Germinal center (tissue), 1 donor: ENCODE measurements at regions not wholly inside any gene's neighbourhood (a gene's known extent, or its start where the extent isn't known, plus 50 kb on each side); places are given as distances from the start of the nearest gene placed in this dataset.

ENCODE experiments used
- DNase-seq: peaks from one replicate; pipeline ENCODE4 v3.0.0; 2012; ENCODE audit warnings: mixed read lengths, low spot score

DNA sequence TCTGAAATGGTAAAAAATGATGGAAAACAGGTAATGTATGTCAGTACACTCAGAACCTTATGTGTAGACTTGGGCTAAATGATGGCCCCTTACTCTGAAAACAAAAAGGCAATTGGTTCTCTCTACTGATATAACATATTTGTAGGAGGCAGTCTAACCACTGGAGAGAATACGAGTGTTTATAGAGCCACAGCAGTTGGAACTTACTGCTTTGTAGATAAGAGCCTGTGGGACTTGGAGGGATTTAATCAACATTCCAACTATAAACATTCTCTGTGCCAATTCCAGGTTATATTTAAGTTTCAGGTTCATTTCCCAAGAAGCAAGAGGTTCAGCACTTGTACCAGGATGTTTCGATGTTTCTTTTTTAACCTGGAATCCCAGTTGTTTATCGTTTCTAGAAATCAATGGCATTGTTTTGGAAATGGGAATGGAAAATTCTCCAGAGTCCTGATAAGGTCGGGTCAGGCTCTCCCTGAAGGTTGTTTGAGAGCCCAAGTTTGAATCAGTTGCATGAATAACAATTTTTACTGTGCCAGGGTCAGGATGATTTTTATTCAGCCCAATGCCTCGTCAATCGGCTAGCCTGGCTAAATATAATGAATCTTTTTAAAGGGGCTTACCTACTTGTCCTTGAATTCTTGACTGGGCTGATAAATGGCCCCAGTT, 278.4 kb upstream of the FAM98A start:
- no peak for DNase-seq

DNA sequence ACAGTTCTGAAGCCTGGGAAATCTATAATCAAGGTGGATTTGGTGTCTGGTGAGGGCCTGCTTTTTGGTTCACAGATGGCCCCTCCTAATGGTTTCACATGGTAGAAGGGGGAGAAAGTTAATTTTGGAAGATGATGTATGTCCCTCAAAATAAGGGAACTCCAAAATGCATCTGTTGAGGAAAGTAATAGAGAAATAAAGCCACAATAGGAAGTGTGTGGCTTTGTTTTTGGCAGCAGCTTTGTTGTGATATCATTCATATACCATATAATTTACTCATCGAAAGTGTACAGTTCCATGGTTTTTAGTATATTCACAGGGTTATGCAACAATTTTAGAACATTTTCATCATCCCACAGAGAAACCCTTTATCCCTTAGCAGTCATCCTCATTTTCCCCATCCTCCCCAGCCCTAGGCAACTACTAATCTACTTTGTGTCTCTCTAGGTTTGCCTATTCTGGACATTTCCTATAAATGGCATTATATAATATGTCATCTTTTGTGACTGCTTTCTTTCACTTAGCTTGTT, 274.0 kb upstream of the FAM98A start:
- no peak for DNase-seq

DNA sequence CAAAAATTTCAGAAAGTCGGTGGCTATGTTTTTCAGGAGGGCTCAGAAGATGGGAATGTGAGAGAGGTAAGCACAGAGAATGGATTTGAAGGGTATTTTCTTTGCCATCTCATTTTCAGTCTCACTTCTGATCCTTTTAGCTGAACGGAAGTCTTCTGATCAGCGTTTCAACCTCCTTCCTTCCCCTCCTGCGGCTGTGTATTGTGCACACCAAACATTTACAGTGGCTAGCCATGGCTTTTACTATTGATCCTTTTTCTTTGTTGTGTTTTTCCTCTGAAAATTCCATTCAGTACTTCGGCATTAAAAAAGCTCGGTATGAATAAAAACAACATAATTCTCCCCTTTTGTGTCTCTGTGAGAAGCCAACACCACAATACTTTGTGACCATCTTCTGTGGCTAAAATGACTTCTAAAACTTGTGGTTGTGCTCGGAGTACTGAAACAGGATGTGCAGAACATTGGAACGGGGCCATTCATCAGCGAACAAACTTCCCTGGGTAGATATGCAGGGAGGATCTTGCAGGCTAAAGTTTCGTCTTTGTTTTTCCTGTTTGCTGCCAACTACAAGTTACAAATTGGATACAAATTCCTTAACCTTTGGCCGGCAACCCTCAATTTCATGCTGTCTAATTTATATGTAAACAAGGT, 260.8 kb upstream of the FAM98A start:
- no peak for DNase-seq

DNA sequence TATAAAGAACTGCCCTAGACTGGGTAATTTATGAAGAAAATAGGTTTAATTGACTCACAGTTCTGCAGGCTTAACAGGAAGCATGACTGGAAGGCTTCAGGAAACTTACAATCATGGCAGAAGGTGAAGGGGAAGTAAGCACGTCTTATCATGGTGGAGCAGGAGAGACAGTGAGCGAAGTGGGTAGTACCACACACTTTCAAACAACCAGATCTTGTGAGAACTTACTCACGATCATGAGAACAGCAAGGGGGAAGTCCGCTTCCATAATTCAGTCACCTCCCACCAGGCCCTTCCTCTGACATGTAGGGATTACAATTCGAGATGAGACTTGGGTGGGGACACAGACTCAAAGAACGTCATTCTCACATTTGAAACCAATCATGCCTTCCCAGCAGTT, 260.1 kb upstream of the FAM98A start:
- DNase-seq = no peak

DNA sequence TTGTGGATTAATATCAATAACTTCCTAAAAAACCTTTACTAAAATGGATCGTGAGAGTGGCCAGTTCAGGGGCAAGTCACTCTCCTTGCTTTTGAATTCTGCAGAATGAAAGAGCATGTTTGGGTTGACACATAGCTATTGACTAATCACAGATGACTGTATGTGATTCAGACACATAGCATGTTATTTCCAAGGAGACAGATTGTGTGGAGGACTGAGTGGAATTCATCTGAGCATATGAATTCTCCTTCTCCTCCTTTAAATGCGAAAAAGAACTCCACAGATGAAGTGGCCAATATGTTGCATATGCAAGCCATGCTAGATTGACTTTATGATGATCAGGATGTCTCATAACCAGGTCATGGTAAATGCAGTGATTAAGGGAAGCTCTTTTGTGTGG, 249.4 kb upstream of the FAM98A start:
- no peak for DNase-seq

DNA sequence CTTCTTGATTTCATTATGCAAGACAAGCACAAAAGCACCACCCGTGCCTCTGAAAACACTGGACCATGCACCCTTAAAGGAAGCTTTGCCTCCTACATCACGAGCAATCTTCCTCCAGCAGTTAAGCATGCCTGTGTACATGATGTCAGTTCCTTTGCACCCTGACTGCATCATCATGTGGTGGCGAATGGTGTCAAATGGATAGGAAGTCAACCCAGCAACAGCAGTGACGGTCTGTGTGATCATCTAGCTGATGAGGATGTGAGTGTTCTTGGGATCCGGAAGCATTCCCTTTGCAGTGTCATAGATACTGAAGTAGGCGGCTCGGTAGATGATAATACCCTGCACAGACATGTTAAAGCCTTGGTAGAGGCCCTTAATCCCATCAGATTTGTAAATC, 240.7 kb upstream of the FAM98A start:
- DNase-seq = no peak

DNA sequence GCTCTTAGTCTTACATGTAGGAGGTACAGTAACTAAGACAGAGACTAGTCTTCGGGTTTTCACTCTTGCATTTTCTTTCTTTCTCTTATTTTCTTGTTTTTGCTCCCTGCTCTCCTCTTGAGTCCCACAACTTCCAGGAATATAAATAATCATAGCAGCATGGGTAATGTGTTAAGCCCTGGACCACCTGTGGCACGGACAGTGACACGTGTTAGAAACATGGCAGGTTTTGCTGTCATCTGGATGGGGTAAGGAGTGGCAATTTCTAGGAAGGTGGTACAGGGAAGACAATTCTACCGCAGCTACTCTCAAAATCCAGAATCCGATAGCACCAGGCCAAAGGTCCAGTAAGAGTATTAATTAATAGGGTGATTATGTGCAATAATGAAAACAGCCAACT, 237.5 kb upstream of the FAM98A start:
- DNase-seq = no peak

DNA sequence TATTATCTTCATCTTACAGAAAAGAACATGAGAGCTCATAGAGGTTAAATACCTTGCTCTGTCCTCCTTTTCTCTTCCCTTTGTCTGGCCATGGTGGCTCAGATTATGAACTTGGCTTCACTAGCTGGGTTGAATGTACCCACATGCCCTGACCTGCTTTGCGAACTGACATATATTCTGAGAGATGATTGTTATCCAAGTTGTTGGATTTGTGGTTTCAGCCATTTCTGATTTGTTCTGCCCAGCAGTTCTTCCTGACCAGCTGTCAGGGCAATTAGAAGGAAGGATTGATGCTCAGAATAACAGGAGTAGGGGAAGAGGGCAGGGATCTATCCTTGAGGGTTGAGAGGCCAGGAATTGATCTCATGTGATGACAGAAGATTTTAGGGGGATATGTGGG, 236.8 kb upstream of the FAM98A start:
- DNase-seq = no peak

DNA sequence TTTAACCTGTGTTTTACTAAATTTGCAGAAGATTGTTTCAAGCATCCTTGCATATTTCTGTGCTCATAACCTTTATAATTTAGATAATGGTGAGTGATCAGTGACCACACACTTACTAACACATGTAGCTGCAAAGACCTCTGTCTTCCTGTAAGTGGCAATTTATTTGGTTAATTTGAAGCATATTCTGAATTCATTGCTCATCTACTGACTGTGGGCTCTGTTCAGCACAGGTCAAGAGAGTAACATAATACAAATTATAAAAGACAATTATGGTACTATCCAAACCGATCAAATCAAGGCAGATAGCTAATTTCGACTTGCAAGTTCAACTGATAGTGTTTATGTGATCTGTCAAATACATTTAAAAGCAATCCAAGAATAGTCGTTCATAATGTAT, 223.9 kb upstream of the FAM98A start:
- no peak for DNase-seq

DNA sequence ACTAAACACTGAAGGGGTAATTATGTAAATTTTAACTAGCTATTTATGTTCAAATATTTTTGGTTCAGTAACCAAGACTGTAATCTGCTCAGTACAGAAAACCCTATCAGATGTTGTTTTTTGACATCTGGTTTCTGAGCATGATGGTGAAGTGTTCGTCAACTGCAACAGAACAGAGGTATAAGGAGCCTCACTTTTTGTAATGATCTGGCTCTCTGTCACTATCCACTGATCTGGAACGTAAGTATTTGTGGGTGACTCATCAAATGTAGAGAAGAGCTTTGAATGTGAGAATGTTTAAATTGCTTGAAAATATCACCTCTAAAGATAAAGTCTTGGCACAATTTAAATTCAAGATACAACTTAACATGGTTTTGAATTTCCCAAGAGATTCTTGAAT, 213.6 kb upstream of the FAM98A start:
- DNase-seq = no peak

DNA sequence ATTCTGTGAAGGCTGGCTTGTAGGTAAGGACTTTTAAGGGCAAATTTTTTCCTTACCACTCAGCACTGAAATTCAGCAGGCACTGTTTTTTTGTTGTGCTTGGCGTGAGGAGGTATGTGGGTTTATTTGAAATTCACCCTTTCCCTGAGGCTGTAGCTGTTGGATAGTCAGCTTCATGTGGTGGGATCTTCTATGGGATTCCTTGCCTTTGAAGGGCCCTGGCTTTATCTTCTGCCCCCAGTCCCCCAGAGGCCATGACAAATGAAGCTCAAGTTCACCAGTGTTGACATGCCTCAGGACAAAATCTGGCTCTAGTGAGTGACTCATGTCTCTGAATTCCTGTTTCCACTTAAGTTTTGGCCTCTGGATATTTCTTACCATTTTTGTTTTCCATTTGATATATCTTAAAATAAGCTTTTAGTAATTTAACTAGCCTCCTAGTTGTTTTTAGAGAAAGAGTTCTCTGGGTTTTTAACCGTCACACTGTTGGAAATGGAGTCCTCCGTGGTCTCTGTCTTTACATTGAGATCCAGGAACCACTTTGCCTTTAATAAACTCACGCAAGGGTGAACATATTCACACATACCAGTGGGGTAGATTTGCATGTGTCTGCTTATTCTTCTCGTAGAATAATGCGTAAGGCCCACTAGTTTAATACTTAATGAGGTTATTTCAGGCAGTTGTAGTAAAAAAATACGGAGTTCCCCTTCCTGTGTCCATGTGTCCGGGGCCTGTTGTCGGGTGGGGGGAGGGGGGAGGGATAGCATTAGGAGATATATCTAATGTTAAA, 211.1 kb upstream of the FAM98A start:
- no peak for DNase-seq

DNA sequence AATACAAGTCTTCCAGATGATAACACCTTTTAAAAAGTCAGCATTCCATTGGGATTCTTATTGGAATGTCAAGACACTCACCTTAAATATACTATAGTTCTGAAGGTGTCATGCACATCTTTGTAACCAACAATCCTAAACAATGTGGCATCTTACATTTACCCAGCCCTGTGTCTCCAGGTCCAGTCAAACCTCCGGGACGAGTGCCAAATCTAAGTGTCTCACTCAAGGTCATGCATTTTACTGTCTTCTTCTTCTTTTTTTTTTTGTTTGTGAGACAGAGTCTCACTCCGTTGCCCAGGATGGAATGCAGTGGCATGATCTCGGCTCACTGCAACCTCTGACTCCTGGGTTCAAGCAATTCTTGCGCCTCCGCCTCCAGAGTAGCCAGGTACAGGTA, 206.9 kb upstream of the FAM98A start:
- DNase-seq = no peak

DNA sequence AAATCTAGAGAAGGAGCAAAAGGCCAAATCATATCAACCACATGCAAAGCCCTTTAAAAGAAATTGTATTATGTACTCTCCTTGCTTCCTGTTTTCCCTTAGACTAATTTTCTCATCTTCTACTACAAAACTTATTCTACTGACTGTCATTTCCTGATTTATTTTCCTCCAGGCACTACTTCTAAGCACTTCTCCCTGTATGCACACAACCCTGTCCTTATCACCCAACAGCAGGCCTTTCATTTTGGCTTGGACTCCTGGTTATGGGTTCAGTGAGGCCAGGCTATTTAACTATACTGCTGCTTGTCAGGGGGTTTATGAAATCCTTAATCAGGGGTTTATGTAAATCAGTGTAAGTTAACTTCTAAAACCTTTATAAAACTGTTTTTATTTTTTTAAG, 205.1 kb upstream of the FAM98A start:
- no peak for DNase-seq

DNA sequence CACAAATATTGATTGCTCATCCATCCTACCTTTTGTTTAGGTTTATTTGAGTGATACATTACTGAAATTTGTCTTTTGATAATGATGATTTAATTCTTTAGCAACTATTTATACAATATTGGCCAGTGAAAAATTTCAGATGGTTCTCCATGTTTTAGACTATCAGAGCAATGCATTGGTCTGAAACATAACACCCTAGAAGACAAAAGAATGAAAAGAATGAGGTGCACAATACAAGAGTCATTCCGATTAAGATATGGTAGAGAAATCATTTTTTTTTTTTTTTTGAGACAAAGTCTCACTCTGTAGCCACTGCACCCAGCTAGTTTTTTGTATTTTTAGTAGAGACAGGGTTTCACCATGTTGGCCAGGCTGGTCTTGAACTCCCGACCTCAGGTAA, 197.4 kb upstream of the FAM98A start:
- no peak for DNase-seq

DNA sequence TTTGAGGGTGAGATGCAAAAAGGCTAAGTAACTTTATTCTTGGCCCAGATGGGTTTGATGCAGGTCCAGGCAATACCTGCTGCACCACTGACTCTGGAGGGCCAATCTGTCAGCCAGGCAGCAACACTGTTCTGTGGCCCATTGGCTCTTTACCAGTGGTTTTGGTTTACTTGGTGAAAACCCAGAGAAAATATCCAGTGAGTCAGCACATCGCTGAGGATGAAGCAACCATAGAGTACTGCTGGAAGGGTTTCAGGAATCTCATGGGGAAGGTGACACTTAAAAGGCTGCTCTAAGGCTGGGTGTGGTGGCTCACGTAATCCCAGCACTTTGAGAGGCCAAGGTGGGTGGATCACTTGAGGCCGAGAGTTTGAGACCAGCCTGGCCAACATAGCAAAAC, 192.5 kb upstream of the FAM98A start:
- DNase-seq = no peak

DNA sequence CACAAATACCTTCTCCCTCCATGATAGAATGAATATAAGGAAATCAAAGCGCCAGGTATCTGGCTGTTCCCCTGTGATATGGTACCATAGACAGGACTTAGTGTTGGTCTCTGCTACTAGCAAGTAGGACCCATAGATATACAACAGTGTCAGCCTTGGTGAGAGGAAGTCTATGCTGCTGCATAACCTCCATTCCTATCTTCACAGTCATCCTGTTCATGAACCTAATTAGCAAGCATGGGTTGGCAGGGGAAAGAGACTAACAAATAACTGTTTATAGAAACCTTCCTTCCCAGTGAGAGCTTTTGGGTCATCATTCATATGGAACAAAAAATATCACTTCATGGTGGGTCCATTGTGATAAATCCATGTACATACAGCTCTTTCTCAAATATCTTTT, 188.9 kb upstream of the FAM98A start:
- DNase-seq = no peak

DNA sequence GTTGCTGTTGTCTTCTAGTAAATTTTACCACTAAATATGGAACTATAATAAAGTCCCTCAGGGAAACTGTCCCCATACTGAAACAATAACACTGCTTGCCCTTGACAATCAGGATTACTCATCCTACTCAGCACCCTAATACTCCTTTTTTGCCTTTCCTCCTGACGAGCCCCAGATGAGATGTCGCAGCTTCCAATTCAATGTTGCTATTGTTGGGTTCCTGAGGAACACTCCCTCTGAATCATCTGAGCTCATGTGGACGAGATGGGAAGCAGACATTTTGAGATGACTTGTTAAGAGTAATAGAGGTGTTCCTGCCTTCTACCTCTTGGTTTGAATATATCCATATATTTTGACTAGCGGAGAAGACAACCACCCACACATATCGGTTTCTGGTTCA, 187.8 kb upstream of the FAM98A start:
- DNase-seq = no peak

DNA sequence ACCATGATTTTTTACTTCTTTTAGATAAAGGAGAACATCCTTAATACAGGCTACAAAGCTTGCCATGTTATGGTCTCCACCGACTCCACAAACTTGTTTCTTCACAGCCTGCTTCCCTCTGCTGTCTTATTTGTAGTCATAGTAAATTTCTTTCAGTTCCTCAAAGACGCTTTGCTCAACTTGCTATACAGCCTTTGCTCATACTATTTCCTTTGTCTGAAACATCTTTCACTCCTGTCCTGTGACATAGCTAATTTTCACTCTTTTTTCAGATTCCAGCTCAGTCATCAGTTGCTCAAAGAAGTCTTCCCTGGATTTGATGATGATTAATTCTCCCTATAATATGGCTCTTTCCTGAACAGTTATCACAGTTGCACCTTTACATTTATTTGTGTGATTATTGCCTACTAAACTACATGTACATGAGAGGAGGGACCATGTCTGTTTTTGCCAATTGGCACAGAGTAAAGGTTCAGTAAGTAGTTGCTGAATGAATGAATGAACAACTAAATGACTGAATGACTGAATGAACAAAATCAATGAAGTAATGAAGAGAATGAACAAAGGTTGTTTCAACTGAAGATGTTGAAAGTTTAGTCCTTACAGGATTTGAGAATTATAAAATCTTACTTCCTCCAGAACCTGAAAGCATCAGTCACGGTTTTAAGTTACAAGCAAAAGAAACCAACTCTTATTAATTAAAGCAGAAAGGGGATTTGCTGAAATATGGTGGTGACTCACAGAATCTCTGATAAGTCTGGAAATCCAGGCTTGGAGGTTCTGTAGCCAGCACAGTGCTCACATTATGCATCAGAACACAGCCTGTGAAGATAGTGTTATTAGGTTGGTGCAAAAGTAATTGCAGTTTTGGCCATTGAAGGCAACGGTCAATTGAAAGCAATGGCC, 186.4 kb upstream of the FAM98A start:
- DNase-seq = no peak

DNA sequence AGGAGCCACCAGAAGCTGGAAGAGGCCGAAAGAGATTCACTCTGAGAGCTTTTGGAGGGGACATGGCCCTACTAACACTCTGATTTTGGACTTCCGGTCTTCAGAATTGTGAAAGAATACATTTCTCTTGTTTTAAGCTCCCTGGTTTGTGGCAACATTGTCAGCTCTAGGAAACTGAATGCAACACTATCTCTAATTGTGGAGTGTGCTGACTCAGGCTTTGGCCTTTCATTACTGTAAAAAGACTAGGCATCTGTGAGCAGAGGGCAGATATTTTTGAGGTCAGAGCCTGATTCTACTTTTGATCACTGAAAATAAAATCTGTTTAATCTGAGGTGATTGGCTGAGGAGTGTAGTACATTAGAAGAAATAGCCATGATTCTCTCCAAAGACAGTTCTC, 185.4 kb upstream of the FAM98A start:
- DNase-seq = no peak

DNA sequence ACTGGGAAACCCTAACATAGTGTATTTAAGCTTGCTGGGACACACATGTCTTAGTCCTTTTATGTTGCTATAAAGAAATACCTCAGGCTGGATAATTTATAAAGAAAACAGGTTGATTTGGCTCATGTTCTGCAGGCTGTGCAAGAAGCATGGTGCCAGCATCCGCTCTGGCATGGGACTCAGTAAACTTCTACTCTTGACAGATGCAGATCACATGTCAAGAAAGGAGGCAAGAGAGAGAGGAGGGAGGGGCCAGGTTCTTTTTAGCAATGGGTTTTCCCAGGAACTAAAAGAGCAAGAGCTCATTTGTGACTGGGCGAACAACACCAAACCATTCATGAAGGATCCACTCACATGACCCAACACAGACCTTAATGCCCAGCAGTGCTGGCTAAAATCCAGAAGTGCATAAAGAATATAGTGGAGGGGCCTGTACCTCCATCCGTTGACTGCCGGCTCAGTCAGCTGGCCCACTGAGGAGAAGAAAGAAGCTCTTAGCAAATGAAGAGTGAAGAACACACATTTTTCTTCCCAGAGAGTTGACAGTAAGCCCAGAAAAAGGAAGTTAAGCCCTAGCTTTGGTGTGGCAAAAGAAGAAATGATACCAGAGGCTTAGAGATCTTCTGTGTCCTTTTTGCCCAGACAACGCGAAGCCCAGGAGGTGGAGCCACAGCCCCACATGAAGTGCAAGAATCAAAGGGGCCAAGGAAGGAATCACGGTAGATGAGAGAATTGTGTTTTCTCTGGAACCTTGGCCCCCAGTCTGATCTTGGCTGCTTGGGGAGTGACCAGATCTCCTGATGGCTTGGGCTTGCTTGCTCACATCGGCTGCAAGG, 183.5 kb upstream of the FAM98A start:
- no peak for DNase-seq

DNA sequence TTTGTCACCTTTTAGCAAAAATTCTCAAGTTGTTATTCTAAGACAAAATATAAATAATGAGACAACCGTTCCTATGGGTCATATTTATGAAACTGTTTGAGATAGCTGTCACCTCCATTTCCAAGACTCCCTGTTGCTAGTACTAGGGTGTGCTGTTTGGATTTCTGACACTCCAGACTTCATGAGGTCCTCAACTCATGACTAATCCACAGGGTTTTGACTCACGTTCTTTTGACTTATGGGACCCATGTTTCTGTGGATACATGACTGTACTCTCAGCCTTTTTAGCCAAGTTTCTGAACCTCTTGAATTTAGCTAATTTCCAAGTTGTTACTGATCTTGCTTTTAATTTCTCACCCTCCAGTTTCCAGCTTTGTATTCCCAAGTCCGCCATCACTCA, 178.7 kb upstream of the FAM98A start:
- no peak for DNase-seq
